ENCODE measurements at regions not wholly inside any gene's neighbourhood (a gene's known extent, or its start where the extent isn't known, plus 50 kb on each side); places are given as distances from the start of the nearest gene placed in this dataset.

- no peaks in the 10 kb centered on the region for H3K27me3 ChIP-seq (ENCODE audit: insufficient read depth, low read length)
- no peak overlapping the region for H3K4me3 ChIP-seq (ENCODE audit: low read length)
- no peaks in the 10 kb centered on the region for H3K36me3 ChIP-seq (ENCODE audit: insufficient read depth, low read length)
- no peak overlapping the region for H2AFZ ChIP-seq (ENCODE audit: low read depth, low read length)
- H3K9me3 ChIP-seq (ENCODE audit: low read length): no peaks in the 10 kb centered on the region
- no peaks in the 10 kb centered on the region for H3K4me1 ChIP-seq (ENCODE audit: insufficient read depth, low read length)
These were observed 60.7 kb upstream of the MAP1LC3B2 start for GRCh38 chr12:116498471-116498870.

GRCh38 chr12:116502141-116502725, 56.9 kb upstream of the MAP1LC3B2 start:
- H3K4me1 ChIP-seq (ENCODE audit: insufficient read depth, low read length): peaks cover 4% of the 10 kb centered on the region
- no peaks in the 10 kb centered on the region for H3K36me3 ChIP-seq (ENCODE audit: insufficient read depth, low read length)
- no peaks in the 10 kb centered on the region for H3K9me3 ChIP-seq (ENCODE audit: low read length)
- H2AFZ ChIP-seq (ENCODE audit: low read depth, low read length): no peak overlapping the region
- no peak overlapping the region for H3K4me3 ChIP-seq (ENCODE audit: low read length)
- peaks cover 12% of the 10 kb centered on the region for H3K27me3 ChIP-seq (ENCODE audit: insufficient read depth, low read length)

- no peaks in the 10 kb centered on the region for H3K9me3 ChIP-seq (ENCODE audit: low read length)
- no peak overlapping the region for H2AFZ ChIP-seq (ENCODE audit: low read depth, low read length)
- peaks cover 7% of the 10 kb centered on the region for H3K4me1 ChIP-seq (ENCODE audit: insufficient read depth, low read length)
- H3K36me3 ChIP-seq (ENCODE audit: insufficient read depth, low read length): no peaks in the 10 kb centered on the region
- H3K4me3 ChIP-seq (ENCODE audit: low read length): no peak overlapping the region
- H3K27me3 ChIP-seq (ENCODE audit: insufficient read depth, low read length): peaks cover 16% of the 10 kb centered on the region
These were observed 56.1 kb upstream of the MAP1LC3B2 start for GRCh38 chr12:116502989-116503496.

GRCh38 chr12:116504438-116504837, 54.7 kb upstream of the MAP1LC3B2 start:
- Histone ChIP-seq H2AFZ (ENCODE audit: low read depth, low read length) (no peak overlapping the region), H3K9me3 (ENCODE audit: low read length) (no peaks in the 10 kb centered on the region), H3K4me3 (ENCODE audit: low read length) (no peak overlapping the region), H3K27me3 (ENCODE audit: insufficient read depth, low read length) (peaks cover 21% of the 10 kb centered on the region), H3K36me3 (ENCODE audit: insufficient read depth, low read length) (no peaks in the 10 kb centered on the region), H3K4me1 (ENCODE audit: insufficient read depth, low read length) (peaks cover 14% of the 10 kb centered on the region)

GRCh38 chr12:116506697-116507064, 52.5 kb upstream of the MAP1LC3B2 start:
- Histone ChIP-seq H2AFZ (ENCODE audit: low read depth, low read length) (no peak overlapping the region), H3K27me3 (ENCODE audit: insufficient read depth, low read length) (peaks cover 21% of the 10 kb centered on the region), H3K4me3 (ENCODE audit: low read length) (no peak overlapping the region), H3K9me3 (ENCODE audit: low read length) (no peaks in the 10 kb centered on the region), H3K4me1 (ENCODE audit: insufficient read depth, low read length) (peaks cover 14% of the 10 kb centered on the region), H3K36me3 (ENCODE audit: insufficient read depth, low read length) (no peaks in the 10 kb centered on the region)

GRCh38 chr12:116508145-116509121, 50.7 kb upstream of the MAP1LC3B2 start:
- H3K4me1 ChIP-seq (ENCODE audit: insufficient read depth, low read length): peaks cover 14% of the 10 kb centered on the region
- no peaks in the 10 kb centered on the region for H3K36me3 ChIP-seq (ENCODE audit: insufficient read depth, low read length)
- peak overlapping the region; percentile 29 for H3K4me3 ChIP-seq (ENCODE audit: low read length)
- H2AFZ ChIP-seq (ENCODE audit: low read depth, low read length): peak overlapping the region; percentile 82
- no peaks in the 10 kb centered on the region for H3K9me3 ChIP-seq (ENCODE audit: low read length)
- H3K27me3 ChIP-seq (ENCODE audit: insufficient read depth, low read length): peaks cover 21% of the 10 kb centered on the region
